Activated CD8-positive, alpha-beta memory T cell treated with anti-CD3 and anti-CD28 coated beads for 48 hours (primary cell): ENCODE measurements at regions not wholly inside any gene's neighbourhood (a gene's known extent, or its start where the extent isn't known, plus 50 kb on each side); places are given as distances from the start of the nearest gene placed in this dataset.

Experiments used
- DNase-seq, 3 experiments: peaks; one replicate each; pipeline ENCODE4 v3.0.0-alpha.2; 2020; ENCODE audit warnings: low read depth in 2 of 3, low spot score in 2 of 3

DNA sequence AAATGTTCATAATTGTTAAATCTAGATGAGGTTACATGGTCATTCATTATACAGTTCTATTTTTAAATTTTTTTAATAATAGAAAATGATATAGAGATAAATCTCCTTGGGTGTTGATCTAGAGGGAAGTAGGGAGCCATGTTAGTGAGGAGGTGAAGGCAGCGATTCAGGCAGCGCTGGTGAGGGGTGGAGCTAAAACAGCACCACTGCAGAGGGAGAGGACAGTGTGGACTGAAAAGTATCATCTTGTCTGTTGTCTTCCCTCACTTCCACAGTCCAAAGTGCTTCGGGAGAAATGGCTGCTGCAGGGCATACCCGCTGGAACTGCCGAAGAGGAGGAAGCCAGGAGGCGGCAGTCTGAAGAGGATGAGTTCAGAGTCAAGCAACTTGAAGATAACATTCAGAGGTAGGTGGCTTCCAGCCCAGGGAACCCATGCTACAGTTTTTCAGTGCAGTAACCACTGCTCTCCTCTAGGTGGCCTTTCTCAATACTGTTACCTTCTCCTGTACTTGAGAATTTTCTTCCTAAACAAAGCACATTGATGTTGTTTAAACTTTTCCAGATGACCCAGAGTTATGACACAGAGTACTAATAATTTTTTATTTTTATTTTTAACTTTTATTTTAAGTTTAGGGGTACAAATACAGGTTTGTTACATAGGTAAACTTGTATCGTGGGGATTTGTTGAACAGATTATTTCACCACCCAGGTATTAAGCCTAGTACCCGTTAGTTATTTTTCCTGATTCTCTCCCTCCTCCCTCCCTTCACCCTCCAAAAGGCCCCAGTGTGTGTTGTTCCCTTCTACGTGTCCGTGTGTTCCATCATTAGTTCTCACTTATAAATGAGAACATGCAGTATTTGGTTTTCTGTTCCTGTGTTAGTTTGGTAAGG, 100.5 kb downstream of the PALM2AKAP2 start:
- DNase-seq, result no peak

- DNase-seq, result no peak
Measured at GRCh38 chr9:109883623-109884022, 103.6 kb downstream of the PALM2AKAP2 start.

GRCh38 chr9:109886041-109886440, 106.0 kb downstream of the PALM2AKAP2 start:
- DNase-seq, result no peak

DNA sequence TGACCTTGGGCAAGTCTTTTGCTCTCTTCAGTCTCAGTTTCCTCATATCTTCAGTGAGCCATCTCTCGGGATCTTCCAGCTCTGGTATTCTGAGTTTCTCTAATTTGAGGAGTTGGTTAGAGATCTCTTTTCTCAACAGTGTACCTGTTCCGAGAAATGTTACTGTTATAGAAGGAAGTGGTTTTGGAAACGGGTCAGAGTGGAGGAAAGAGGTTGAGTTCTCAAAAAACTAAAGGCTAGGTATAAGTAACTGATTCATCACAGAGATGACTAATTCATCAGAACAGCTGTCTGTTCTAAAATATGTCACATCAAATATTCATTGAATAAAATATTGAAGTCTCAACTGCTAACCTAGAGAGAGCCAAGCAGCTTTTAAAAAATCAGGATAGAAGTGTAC, 106.6 kb downstream of the PALM2AKAP2 start:
- DNase-seq, result no peak

GRCh38 chr9:109887079-109887478, 107.1 kb downstream of the PALM2AKAP2 start:
- DNase-seq, result no peak

GRCh38 chr9:109888695-109889094, 108.7 kb downstream of the PALM2AKAP2 start:
- no peak for DNase-seq

DNA sequence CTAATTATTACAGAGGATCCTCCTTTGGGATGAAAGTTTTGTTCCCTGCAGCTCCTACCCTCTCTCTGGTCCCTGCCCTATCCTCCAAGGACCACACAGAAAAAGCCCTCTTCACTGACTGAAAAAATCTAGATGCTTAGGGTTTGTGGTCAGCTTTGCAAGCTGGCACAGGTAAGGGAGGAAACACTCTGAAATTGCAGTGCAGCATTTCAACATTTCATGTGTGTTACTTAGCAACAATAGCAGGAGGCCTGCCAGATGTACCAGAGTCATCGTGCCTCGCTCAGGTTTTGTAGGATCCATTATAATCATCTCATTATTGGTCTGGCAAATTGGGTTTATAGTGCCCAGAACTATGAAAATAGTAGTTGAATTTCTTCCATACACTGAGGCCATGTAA, 109.5 kb downstream of the PALM2AKAP2 start:
- DNase-seq, result no peak

- DNase-seq, result no peak
Measured at GRCh38 chr9:109893241-109893640, 113.2 kb downstream of the PALM2AKAP2 start.

- no peak for DNase-seq
Measured at GRCh38 chr9:109894473-109894872, 114.5 kb downstream of the PALM2AKAP2 start.

DNA sequence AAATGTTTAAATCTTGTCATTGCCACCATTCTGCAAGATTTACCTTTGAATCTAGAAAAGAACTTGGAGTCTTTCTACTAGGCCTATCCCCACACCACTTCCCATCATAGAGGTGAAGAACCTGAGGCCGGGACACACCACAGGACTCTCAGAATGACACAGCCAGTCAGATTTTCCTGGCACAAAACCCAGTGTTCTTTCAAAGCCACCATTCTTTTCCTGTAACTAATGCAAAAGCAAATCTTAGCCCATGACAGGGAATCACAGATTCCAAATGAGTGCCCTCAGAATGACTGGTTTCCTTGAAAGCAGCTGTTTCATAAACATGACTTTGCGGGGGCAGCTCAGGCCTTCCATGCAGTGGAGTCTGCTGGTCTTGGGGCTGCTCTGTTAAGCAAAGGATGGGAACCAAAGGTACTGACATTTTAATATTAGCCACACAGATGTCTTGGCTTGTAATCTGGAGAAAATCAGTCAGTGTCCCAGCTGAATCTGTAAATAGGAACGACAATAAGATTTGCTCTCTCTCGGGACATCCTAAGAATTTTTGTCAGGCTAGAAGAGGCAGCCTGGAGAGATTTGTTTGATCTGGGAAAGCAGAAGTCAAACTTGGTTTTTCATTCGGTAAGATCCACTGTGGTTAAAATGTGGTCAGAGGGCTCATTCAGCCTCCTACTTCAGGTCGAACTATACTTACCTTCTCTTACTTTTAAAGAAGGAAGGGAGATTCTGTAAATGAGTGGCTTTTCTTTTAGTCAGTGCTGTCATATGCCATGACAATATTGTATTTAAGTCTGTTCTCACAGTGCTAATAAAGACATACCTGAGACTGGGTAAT, 115.1 kb downstream of the PALM2AKAP2 start:
- no peak for DNase-seq

- no peak for DNase-seq
Measured at GRCh38 chr9:109901201-109901600, 121.2 kb downstream of the PALM2AKAP2 start.

- DNase-seq, result no peak
Measured at GRCh38 chr9:109903515-109904138, 123.6 kb downstream of the PALM2AKAP2 start.

DNA sequence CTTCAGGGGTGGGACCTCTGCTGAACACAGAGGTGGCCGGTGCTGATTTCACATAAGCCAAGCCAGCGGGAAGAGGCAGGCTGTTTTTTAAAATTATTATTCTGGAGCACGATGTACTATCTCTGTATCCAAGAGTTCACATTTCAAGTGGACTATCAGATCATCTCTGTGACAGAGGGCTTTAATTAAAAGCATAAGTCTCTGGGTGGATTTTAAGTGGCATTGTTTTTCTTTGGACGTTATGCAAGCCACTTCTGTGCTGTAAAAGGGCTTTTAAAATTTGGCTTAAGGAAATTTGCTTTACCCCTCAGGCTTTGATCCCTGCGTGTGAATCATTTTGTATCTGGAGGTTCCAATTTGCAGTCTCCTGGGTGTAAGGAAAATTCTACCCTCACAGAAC, 124.7 kb downstream of the PALM2AKAP2 start:
- no peak for DNase-seq

DNA sequence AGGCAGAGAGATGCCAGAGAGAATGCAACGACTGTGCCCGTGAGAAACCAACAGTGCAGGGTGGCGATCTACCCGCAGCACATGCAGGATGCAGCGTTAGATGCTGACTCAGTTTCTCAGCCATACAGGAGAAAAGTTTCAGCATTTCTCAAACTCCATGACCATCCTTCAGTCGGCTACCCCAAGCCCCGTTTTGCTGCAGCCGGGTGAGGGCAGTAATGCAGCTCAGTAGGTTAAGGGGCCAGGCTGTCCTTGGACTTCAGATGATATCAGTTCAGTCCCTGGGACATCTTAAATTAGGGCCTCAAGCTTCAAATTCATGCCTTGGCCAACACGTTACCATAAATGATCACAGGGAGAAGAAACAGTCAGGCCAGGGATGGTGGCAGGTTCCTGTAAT, 125.5 kb downstream of the PALM2AKAP2 start:
- no peak for DNase-seq

GRCh38 chr9:109906766-109907382, 126.9 kb downstream of the PALM2AKAP2 start:
- DNase-seq, result no peak

GRCh38 chr9:109907400-109907799, 127.4 kb downstream of the PALM2AKAP2 start:
- no peak for DNase-seq

GRCh38 chr9:109907810-109908458, 127.9 kb downstream of the PALM2AKAP2 start:
- no peak for DNase-seq

- DNase-seq, result no peak
Measured at GRCh38 chr9:109908459-109909390, 128.7 kb downstream of the PALM2AKAP2 start.

DNA sequence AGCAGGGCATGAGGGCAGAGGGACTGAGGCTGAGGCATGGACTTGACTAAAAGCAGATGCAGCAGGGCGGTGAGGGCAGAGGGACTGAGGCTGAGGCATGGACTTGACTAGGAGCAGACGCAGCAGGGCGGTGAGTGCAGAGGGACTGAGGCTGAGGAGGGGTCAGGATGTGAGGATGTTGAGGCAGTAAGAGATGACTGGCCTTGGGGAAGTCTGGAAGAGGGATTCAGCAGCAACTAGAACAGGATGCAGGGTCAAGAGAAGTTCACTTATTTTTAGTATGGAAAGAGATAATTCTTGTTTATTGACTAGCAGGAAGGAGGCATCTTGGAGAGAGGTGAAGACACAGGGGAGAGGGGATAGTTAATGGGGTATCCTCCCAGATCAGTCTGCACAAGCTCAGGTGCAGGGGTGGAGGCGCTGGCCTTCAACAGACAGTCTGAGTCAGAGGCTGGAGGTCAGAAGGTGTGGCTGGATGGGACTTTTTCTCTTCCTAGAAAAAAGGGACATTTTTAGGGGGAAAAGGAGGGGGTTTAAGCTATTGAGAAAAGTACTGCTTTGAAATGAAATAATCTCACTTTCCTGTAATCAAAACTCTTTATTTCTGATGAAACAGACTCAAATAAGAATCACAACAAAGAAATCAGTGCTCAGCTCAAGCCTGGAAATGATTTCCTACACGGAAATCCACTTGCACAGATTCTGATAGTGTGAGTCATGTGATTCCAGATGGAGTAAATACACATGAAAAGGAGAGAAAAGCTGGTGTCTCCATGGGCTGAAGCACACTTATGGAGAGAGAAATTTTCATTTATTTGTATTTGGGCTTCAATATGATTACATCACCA, 130.9 kb downstream of the PALM2AKAP2 start:
- no peak for DNase-seq
